ENCODE measurements at regions not wholly inside any gene's neighbourhood (a gene's known extent, or its start where the extent isn't known, plus 50 kb on each side); places are given as distances from the start of the nearest gene placed in this dataset.

- TF ChIP-seq CTCF (IDR thresholded peaks at IDR 0.05; ENCODE audit: insufficient read depth, low read depth, low read length), result no peak
- TF ChIP-seq EZH2 (IDR thresholded peaks at IDR 0.05; ENCODE audit: insufficient read depth, low read length), result no peak
These were observed 118.3 kb downstream of the CMPK2 start for GRCh38 chr2:6747433-6747832.
